Activated CD4-positive, alpha-beta T cell treated with anti-CD3 and anti-CD28 coated beads for 36 hours (primary cell): ENCODE measurements at regions not wholly inside any gene's neighbourhood (a gene's known extent, or its start where the extent isn't known, plus 50 kb on each side); places are given as distances from the start of the nearest gene placed in this dataset.

Experiments
- ATAC-seq: fragments of 200-7000 bp; cut with Tn5 transposase; one replicate; pipeline ENCODE4 v1.10.0; 2021; ENCODE audit warnings: mild to moderate bottlenecking, moderate library complexity
- CTCF ChIA-PET: fragments of 350-600 bp; sonication (Branson Sonifier 250); formaldehyde crosslinking; loops from one replicate; lab custom pipeline; 2021; ENCODE audit warnings: antibody characterized with exemption; lab: Charles Lee
- POLR2A ChIA-PET: fragments of 350-600 bp; sonication (Branson Sonifier 250); formaldehyde crosslinking; loops from one replicate; lab custom pipeline; 2021; ENCODE audit warnings: antibody characterized with exemption, inconsistent platforms; lab: Charles Lee
- DNase-seq: peaks from one replicate; pipeline ENCODE4 v3.0.0-alpha.2; 2020
- H3K27ac Mint-ChIP-seq: one replicate; pipeline ENCODE4 v1.8.0; 2021; ENCODE audit warnings: mixed read lengths
- H3K27me3 Mint-ChIP-seq: one replicate; pipeline ENCODE4 v1.8.0; 2021; ENCODE audit warnings: mixed read lengths
- H3K36me3 Mint-ChIP-seq: one replicate; pipeline ENCODE4 v1.8.0; 2021; ENCODE audit warnings: low read depth, mixed read lengths
- H3K4me1 Mint-ChIP-seq: one replicate; pipeline ENCODE4 v1.8.0; 2021; ENCODE audit warnings: mixed read lengths
- H3K4me3 Mint-ChIP-seq: one replicate; pipeline ENCODE4 v1.8.0; 2021; ENCODE audit warnings: mild to moderate bottlenecking, moderate library complexity, mixed read lengths
- H3K9me3 Mint-ChIP-seq: one replicate; pipeline ENCODE4 v1.8.0; 2021; ENCODE audit warnings: low read depth, mixed read lengths
- intact Hi-C, 2 experiments: fragments of 100-400 bp; cut with DNase I in 1 of 2; cut with micrococcal nuclease in 1 of 2; formaldehyde crosslinking; loops; one replicate each; pipeline versions ENCODE4 v1.14.2 to v1.15.1; 2022 to 2024; cut with DNase I, micrococcal nuclease

DNA sequence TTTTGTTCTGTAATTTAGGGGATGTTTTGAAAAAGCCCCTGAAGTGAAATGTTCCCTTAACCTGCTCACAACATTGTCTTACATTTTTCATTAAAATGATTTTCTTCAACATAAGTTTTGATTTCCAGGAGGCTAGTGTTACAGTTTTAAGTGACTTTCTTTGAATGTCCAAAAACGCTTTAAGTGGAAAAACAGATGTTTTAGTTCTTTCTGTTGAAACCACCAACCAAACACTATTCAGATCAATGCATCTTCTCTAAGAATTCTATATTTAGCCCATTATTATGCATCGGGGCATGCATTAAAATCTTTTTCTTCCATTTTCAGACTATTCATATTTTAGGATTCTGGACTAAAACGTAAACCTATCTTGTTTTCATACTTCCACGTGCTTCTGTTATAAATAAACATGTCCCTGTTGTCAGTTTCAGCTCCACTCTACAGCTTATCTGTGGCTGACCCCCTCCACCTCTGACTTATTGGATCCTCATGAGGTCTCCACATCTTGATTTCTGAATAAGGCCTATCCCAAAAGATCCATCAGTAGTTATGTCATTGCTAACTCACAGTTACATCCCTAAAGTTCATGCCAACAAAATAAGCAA is 882.3 kb upstream of the SEMA6A start:
- CTCF ChIA-PET = no interaction called here
- Mint-ChIP-seq H3K27ac (no peak overlapping the region), H3K9me3 (no peaks in the 10 kb centered on the region), H3K36me3 (no peaks in the 10 kb centered on the region), H3K27me3 (peaks cover 4% of the 10 kb centered on the region), H3K4me3 (no peak overlapping the region), H3K4me1 (peaks cover 4% of the 10 kb centered on the region)
- intact Hi-C loops = loop anchor here in 1 of 2 experiments (10.0 kb wide), 2 partner anchors 1322 to 1498 kb away; no protein-coding TSS in a partner anchor
- POLR2A ChIA-PET = no interaction called here
- no peak for DNase-seq
- no peak for ATAC-seq

- POLR2A ChIA-PET = no interaction called here
- peak; percentile 13 for DNase-seq
- Mint-ChIP-seq H3K27me3 (peaks cover 4% of the 10 kb centered on the region), H3K27ac (no peak overlapping the region), H3K4me3 (no peak overlapping the region), H3K36me3 (no peaks in the 10 kb centered on the region), H3K4me1 (peaks cover 4% of the 10 kb centered on the region), H3K9me3 (no peaks in the 10 kb centered on the region)
- intact Hi-C loops = loop anchor here in 1 of 2 experiments (10.0 kb wide), 2 partner anchors 1321 to 1499 kb away; no protein-coding TSS in a partner anchor
- ATAC-seq = peak; percentile 47
- CTCF ChIA-PET = interaction anchor here (0.6 to 2.1 kb wide), 17 partner anchors 11 to 1501 kb away, joined by 3 to 7 read pairs (median 4); no protein-coding TSS in a partner anchor
These were observed 880.9 kb upstream of the SEMA6A start for GRCh38 chr5:117455236-117456233.

DNA sequence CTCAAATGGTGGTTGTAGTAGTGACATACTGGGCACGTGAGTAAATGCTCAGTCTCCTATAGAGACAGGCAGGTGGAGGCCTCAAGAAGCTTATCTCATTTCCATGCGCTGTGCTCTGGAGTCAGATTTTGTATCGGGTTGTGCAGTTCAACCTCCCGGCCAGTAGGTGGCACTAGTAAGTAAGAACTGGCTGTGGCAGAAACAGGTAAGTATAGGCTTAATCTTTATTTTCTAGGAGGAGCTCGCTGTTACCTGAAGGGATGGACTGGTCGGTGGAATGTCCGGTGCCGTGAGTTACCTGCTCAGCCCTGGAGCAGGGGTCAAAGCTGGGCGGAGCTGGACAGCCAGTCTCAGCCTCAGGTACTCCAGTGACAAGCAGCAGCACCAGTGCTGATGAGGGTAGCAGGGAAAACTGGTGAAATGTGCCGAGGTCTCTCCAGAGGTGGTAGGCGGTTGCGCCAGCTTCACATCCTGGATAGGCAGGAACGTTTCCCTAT is 880.1 kb upstream of the SEMA6A start:
- Mint-ChIP-seq H3K27ac (no peak overlapping the region), H3K36me3 (no peaks in the 10 kb centered on the region)

DNA sequence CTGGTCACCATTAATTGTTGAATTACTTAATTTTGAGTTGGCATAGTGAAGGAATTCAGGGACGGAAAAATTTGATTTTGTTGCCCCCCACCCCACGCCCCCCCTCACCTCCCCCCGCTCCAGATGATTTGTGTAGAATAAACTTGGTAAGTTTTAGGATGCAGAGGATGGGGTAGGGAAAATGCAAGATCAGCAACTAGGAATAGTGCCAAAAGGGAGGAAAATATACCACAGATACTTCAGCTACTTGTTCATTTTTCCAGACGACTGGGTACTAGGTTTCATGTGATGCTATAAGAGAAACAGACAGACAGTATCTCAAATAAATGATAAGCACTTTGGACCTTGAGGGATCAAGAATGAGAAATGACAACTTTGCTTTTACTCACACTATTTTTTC is 862.2 kb upstream of the SEMA6A start:
- CTCF ChIA-PET = no interaction called here
- Mint-ChIP-seq H3K9me3 (no peaks in the 10 kb centered on the region), H3K27ac (no peak overlapping the region), H3K4me3 (no peak overlapping the region), H3K4me1 (no peaks in the 10 kb centered on the region), H3K27me3 (no peaks in the 10 kb centered on the region), H3K36me3 (no peaks in the 10 kb centered on the region)
- intact Hi-C loops = no loop called here
- POLR2A ChIA-PET = no interaction called here
- DNase-seq (no peak), ATAC-seq (no peak)

More for the DNA sequence above, 880.1 kb upstream of the SEMA6A start:
- intact Hi-C loops = loop anchor here in 1 of 2 experiments (1.0 to 10.0 kb wide), 4 partner anchors 1158 to 1500 kb away; no protein-coding TSS in a partner anchor
- CTCF ChIA-PET = interaction anchor here (0.7 to 2.1 kb wide), 21 partner anchors 11 to 1502 kb away, joined by 3 to 7 read pairs (median 4); no protein-coding TSS in a partner anchor
- ATAC-seq (peak; percentile 84), DNase-seq (peak; percentile 68)
- peaks cover 4% of the 10 kb centered on the region for H3K27me3 Mint-ChIP-seq
- POLR2A ChIA-PET = no interaction called here
- peaks cover 4% of the 10 kb centered on the region for H3K4me1 Mint-ChIP-seq
- no peak overlapping the region for H3K4me3 Mint-ChIP-seq
- H3K9me3 Mint-ChIP-seq = no peaks in the 10 kb centered on the region

GRCh38 chr5:117435203-117435602 is 860.6 kb upstream of the SEMA6A start:
- DNase-seq (no peak), ATAC-seq (no peak)
- Mint-ChIP-seq H3K4me3 (no peak overlapping the region), H3K27ac (no peak overlapping the region), H3K27me3 (no peaks in the 10 kb centered on the region), H3K4me1 (no peaks in the 10 kb centered on the region), H3K9me3 (no peaks in the 10 kb centered on the region), H3K36me3 (no peaks in the 10 kb centered on the region)
- ChIA-PET POLR2A (no interaction called here), CTCF (interaction anchor here (0.8 kb wide), 1 partner anchor 19 kb away, joined by 4 read pairs; no protein-coding TSS in a partner anchor)
- intact Hi-C loops = no loop called here

- no peak overlapping the region for H3K4me3 Mint-ChIP-seq
- H3K4me1 Mint-ChIP-seq = no peaks in the 10 kb centered on the region
- DNase-seq = no peak
- no peak overlapping the region for H3K27ac Mint-ChIP-seq
- H3K9me3 Mint-ChIP-seq = no peaks in the 10 kb centered on the region
- no peaks in the 10 kb centered on the region for H3K36me3 Mint-ChIP-seq
- intact Hi-C loops = no loop called here
- no peak for ATAC-seq
- no peaks in the 10 kb centered on the region for H3K27me3 Mint-ChIP-seq
- ChIA-PET POLR2A (no interaction called here), CTCF (interaction anchor here (0.8 kb wide), 1 partner anchor 20 kb away, joined by 4 read pairs; no protein-coding TSS in a partner anchor)
These were observed 859.6 kb upstream of the SEMA6A start for GRCh38 chr5:117434254-117434653.

GRCh38 chr5:117433818-117434217 is 859.2 kb upstream of the SEMA6A start:
- POLR2A ChIA-PET = no interaction called here
- intact Hi-C loops = no loop called here
- DNase-seq (no peak), ATAC-seq (no peak)
- H3K36me3 Mint-ChIP-seq = no peaks in the 10 kb centered on the region
- H3K9me3 Mint-ChIP-seq = no peaks in the 10 kb centered on the region
- no peaks in the 10 kb centered on the region for H3K4me1 Mint-ChIP-seq
- no peaks in the 10 kb centered on the region for H3K27me3 Mint-ChIP-seq
- CTCF ChIA-PET = interaction anchor here (1.2 kb wide), 1 partner anchor 21 kb away, joined by 3 read pairs; no protein-coding TSS in a partner anchor
- no peak overlapping the region for H3K27ac Mint-ChIP-seq
- H3K4me3 Mint-ChIP-seq = no peak overlapping the region

GRCh38 chr5:117431091-117431490 is 856.5 kb upstream of the SEMA6A start:
- POLR2A ChIA-PET = no interaction called here
- ATAC-seq (no peak), DNase-seq (no peak)
- intact Hi-C loops = no loop called here
- H3K36me3 Mint-ChIP-seq = no peaks in the 10 kb centered on the region
- H3K4me1 Mint-ChIP-seq = no peaks in the 10 kb centered on the region
- CTCF ChIA-PET = interaction anchor here (1.9 kb wide), 1 partner anchor 23 kb away, joined by 6 read pairs; no protein-coding TSS in a partner anchor
- no peaks in the 10 kb centered on the region for H3K27me3 Mint-ChIP-seq
- peaks cover 2% of the 10 kb centered on the region for H3K9me3 Mint-ChIP-seq
- H3K27ac Mint-ChIP-seq = no peak overlapping the region
- no peak overlapping the region for H3K4me3 Mint-ChIP-seq

DNA sequence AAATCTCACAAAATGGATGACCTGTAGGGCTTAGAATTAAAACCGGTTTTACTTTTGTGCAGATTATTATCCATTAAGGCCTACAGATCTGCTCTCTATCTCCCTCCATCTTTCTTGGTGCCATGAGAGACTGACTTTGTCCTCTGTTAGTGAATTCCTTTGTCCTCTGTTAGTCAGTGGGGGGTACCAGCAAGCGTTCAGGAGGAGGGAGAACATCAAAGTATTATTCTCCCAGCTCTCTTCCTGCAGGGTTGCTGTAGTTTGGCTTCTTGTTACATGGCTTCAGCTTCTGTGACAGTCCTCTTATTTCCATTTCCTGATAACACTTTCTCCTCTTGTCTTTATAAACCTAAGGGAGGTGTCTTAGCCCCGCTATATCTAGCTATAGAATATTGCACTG is 850.5 kb upstream of the SEMA6A start:
- intact Hi-C loops = no loop called here
- ChIA-PET POLR2A (no interaction called here), CTCF (interaction anchor here (2.0 kb wide), 1 partner anchor 30 kb away, joined by 7 read pairs; no protein-coding TSS in a partner anchor)
- Mint-ChIP-seq H3K9me3 (peaks cover 7% of the 10 kb centered on the region), H3K4me3 (no peak overlapping the region), H3K27ac (no peak overlapping the region), H3K27me3 (no peaks in the 10 kb centered on the region), H3K36me3 (no peaks in the 10 kb centered on the region), H3K4me1 (no peaks in the 10 kb centered on the region)
- DNase-seq (no peak), ATAC-seq (no peak)

DNA sequence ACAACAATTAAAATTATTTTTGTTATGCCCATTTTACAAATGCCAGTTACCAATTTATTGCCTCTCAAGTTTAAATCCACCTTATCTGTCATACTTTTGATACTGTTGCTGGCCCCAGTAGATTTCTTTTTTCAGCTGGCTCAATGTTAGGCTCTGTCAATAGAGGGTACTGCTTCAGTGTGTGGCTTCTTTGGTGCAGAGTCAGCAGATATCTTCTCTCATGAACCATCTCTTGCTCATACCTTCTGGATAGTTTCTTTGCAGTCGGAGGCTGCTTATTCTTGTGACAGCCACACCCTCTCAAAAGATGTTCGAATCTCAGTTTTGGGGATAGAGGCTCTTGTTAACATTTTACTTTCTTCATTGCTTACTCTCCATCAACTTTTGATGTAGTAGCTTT is 849.9 kb upstream of the SEMA6A start:
- Mint-ChIP-seq H3K9me3 (peaks cover 7% of the 10 kb centered on the region), H3K36me3 (no peaks in the 10 kb centered on the region), H3K27me3 (no peaks in the 10 kb centered on the region), H3K4me1 (no peaks in the 10 kb centered on the region), H3K4me3 (no peak overlapping the region), H3K27ac (no peak overlapping the region)
- POLR2A ChIA-PET = no interaction called here
- no peak for DNase-seq
- CTCF ChIA-PET = interaction anchor here (0.8 to 2.0 kb wide), 2 partner anchors 30 to 65 kb away, joined by 3 to 7 read pairs; no protein-coding TSS in a partner anchor
- no peak for ATAC-seq
- intact Hi-C loops = no loop called here

- ChIA-PET POLR2A (no interaction called here), CTCF (no interaction called here)
- H3K27me3 Mint-ChIP-seq = no peaks in the 10 kb centered on the region
- no peaks in the 10 kb centered on the region for H3K4me1 Mint-ChIP-seq
- no peaks in the 10 kb centered on the region for H3K36me3 Mint-ChIP-seq
- H3K27ac Mint-ChIP-seq = no peak overlapping the region
- H3K9me3 Mint-ChIP-seq = peaks cover 5% of the 10 kb centered on the region
- DNase-seq = no peak
- H3K4me3 Mint-ChIP-seq = no peak overlapping the region
- intact Hi-C loops = no loop called here
- ATAC-seq = no peak
These were observed 842.9 kb upstream of the SEMA6A start for GRCh38 chr5:117417501-117417900.
